ENCODE measurements at regions not wholly inside any gene's neighbourhood (a gene's known extent, or its start where the extent isn't known, plus 50 kb on each side); places are given as distances from the start of the nearest gene placed in this dataset.

DNA sequence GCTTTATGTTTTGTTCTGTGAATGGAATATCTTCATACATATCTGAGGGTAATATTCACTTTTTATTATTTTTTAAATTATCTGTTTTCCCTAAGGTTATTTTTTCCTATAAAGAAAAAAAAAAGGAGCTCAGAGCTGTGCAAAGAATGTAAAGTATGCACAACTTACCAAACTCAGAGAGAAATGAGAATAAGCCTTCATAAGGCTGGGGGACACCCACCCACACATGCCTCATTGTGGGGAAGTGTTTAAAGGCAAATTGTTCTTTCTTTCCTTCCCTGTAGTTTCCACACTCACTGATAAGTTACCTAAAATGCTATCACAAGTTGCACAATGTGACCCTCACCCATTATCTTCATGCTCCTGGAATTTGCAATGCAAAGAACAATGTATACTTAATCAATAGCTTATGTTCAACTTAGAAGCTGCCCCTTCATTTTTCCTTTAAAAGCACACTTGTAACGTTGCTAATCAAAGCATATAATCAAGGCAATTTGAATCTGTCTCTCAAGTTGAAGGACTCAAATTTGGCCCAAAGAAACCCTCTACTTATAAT is 108.1 kb downstream of the GNAT3 start:
- DNase-seq (ENCODE audit: insufficient read length, low spot score) (no peak), FAIRE-seq (no peak)

DNA sequence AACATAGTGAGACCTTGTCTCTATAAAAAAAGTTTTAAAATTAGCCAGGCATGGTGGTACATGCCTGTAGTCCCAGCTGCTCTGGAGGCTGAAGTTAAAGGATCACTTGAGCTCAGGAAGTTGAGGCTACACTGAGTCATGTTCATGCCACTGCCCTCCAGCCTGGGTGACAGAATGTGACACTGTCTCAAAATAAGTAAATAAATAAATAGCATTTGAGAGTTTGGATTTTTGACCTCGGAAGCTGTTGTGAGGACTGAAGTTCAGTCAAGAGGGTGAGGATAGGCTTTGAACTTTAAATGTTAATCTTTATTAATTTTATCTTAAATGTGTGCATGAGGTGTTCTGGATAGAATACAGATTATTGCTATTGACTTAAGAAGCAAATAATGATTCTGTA is 110.2 kb downstream of the GNAT3 start:
- no peak for DNase-seq (ENCODE audit: insufficient read length, low spot score)
- FAIRE-seq: no peak

DNA sequence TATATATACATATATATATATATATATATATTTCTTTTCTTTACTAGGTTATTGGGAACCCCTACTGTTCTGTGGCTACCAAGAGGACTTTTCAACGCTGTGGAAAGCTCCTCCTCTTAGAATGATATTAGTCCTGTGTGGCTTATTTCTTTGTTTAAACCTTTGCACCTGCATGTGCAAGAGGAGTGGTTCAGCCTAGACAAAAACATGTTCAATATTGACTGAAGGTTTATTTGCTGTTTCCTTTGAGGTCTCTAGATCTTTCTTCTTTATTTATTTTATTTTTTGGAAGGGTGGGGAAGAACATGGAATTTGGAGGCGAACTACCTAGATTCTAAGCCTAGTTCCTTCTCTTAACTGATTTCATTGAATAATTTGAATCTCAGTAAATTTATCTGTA is 118.1 kb downstream of the GNAT3 start:
- FAIRE-seq: no peak

DNA sequence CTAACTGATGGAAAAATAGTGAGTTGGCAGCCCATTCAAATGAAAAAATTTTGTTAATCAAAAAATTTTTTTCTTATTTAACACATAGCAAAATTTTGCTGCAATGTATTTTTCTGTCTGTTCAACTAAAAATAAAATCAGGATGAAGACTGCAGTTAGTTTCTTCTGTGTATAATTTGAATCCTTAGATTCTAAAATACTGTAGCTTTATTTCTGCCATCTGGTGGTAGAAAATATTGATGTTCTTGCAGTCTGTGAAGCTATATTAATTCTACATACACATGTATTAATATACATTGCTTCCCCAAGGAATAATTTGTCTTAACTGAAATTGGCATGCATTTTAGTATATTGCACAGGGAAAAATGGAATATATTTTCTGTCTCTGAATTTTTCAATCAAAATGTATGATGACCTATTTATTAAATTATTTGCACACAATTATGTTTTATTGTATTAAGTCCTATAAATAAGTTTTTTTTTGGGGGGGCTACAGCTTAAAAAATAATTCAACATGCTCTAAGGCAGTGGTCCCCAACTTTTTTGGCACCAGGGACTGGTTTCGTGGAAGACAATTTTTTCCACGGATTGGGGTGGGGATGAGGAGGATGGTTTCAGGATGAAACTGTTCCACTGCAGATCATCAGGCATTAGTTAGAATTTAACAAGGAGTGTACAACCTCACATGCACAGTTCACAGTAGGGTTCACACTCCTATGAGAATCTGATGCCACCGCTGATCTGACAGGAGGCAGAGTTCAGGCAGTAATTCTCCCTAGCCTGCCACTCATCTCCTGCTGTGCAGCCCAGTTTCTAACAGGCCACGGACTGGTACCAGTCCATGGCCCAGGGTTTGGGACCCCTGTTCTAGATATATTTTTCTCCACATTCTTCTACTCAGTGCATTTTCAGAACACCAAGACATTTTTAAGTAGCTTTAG is 119.4 kb downstream of the GNAT3 start:
- DNase-seq (ENCODE audit: insufficient read length, low spot score): peak; percentile 3
- FAIRE-seq: peak; percentile 40

More for the DNA sequence above, 118.1 kb downstream of the GNAT3 start:
- DNase-seq (ENCODE audit: insufficient read length, low spot score): no peak

DNA sequence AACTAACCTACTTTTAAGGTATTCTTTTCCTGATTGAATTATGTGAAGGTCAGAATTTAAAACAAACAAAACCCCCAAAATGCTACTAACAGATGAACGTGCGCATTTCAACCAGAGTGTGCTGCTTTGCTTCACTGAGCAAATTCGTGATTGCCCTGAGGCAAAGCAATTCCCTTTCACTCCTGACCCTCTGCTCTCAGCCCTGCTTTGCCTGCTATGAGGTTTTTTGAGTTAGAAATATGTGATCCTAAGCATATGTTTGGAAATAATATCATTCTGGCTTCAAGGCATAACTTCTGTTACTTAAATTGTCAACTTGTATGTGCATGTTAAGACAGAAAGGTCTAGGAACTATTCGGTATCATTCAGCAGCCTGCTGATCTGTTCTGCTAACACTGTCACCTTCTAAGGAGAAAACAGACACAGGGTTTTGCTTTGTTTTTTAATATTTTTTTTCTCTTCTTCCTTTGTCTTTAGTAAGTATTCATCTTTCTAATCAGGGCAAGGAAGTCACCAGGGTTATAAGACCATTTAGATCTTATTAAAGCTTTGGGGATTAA is 124.2 kb downstream of the GNAT3 start:
- no peak for DNase-seq (ENCODE audit: insufficient read length, low spot score)
- no peak for FAIRE-seq

DNA sequence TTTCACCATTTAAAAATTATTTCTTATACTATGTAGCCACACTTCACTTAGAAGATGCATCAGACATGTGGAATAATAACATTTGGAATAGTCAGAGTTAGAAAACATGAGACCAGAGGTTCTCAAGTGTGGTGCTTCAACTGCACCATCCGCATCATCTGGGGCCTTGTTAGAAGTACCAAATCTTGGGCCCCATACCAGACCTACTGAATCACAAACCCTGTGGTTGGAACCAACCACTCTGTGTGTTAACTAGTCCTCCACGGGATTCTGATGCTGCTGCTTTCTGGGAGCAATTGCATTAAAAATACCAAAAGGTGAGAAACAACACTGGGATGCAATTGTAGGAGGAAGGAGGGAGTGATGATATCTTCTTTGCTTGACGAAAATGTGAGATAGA is 125.2 kb downstream of the GNAT3 start:
- FAIRE-seq (no peak), DNase-seq (ENCODE audit: insufficient read length, low spot score) (no peak)

DNA sequence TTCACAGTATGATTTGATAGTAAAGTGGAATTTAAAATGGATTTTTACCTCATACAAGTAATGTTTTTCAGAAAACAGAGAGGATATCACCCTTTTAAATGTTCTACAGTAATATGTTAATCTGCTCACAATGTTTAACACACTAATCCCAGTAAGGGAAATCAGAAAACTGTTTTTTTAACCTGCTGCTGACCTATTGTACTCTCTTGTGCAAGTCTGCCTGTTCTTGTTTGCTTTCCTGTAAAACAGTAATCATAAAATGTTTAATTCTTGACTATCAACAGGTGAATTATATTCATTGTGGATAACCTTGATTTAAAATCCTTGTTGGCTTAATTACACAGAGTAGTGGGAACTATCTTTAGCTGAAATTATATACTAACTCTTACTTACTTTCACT is 126.4 kb downstream of the GNAT3 start:
- FAIRE-seq: no peak
- DNase-seq (ENCODE audit: insufficient read length, low spot score): no peak

DNA sequence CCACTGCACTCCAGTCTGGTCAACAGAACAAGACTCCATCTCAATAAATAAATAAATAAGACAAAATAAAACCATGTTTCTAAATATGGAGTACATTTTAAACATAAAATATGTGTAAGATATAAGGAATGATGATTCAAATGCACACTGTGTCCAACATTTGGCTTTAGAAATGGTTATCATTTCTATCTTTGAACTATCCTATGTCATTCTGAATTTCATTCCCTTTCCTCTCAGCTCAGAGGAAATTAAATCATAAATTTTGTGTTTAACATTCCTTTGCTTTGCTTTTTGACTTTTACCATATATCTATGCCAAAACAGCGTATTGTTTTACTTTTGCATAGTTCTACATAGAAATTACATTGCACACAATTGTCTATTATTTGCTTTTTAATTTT is 130.9 kb downstream of the GNAT3 start:
- DNase-seq (ENCODE audit: insufficient read length, low spot score) (no peak), FAIRE-seq (no peak)

DNA sequence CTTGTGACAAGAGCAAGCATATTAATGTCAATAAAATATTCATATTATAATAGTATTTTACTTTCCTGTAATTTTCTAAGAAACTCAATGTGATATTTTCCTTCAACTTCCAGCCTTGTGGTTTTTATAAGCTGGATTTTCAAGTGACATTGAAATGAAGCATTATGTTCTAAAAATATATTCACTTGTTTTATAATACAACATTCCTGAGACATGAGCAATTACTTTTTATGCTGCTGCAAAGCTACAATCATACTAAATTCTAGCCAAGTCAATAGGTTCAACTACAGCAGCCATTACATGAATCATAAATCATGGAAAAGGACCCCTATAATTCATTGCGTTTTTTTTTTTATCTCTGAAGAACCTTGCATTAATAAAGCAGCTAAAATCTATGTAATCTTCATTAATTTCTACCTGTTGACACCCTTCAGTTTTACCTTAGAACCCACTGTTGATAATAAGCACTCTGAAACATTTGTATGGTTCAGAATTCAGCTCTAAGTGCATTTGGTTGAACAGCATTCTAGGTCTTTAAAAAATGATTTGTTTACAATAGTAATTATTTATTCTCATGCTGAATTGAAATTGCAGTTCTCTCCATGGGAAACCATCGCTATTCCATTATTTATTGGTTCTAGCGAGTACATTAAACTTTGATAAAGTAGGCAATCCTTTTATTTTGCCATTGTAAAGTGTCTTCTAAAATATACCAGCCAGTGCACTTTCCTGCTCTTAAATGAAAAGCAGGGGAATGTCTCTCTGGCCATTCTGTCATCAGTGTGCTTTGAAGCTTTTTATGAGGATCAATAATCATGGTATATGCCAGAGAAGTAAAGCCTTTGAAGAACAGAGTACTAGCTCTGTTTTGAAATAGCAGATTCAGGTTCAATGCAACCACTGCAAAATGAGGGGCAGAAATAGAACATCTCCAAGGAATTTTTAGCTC is 132.6 kb downstream of the GNAT3 start:
- no peak for FAIRE-seq
- DNase-seq (ENCODE audit: insufficient read length, low spot score): peak; percentile 43

DNA sequence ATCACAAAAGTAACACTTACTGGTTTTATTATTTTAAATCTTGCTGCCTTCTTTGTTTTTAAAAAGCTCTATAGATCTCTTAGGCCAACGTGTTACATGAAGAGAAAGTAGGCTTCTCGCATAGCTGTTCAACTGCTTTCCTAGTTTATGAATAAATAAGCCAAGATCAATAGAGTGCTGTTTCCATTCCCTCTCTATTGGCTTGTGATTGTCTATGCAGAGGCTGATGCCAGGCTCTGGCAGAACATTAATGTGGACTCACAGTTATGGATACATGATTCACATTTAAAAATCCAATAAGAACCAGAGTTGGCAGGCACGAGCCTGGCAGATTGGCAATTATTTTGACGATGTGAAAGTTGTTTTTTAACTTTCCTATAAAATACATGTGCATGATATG is 137.5 kb downstream of the GNAT3 start:
- no peak for DNase-seq (ENCODE audit: insufficient read length, low spot score)

DNA sequence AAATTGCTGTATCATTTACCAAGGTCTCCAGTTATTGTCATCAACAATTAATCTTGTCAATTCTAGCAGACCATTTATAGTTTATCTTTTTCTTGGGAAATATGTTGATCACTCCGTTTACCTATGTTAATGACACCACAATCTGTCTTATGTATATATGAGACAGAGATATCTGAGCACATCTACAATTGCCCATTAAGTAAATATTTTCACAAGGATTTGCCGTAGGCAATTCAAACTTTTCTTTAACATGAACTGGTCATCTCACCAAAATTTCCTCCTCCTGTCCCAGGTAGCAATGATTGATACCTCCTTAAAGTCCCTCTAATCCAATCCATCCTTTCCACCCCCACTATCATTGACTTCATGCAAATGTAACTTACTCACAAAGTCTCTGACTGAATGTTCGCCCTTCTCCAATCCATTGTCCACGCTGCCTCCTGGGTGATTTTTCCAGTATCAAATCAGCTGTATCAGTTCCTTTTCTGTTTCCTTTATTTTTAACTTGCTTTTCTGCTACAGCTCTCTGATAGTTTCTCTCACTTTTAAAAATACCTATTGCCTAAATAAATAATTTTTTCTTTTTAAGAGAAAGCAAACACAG is 138.3 kb downstream of the GNAT3 start:
- FAIRE-seq (no peak), DNase-seq (ENCODE audit: insufficient read length, low spot score) (no peak)

More for the DNA sequence above, 137.5 kb downstream of the GNAT3 start:
- no peak for FAIRE-seq

DNA sequence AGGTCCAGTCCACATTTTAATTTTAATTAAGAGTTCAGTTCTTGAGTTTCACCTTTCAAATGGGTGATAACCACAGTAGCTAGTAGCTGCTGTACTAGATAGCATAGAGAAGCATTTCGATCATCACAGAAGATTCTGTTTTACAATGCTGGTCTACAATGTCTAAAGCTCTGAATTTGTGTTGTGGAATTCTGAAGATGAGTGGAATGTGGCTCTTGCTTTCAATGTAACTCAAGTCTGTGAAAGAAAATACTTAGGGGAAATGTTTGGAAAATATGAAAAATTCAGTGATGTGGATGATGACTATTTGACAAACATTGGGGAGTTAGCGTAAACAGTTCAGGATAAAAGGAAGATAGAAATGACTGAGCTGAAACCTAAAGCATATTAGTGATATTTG is 139.4 kb downstream of the GNAT3 start:
- FAIRE-seq: no peak
- peak; percentile 4 for DNase-seq (ENCODE audit: insufficient read length, low spot score)

DNA sequence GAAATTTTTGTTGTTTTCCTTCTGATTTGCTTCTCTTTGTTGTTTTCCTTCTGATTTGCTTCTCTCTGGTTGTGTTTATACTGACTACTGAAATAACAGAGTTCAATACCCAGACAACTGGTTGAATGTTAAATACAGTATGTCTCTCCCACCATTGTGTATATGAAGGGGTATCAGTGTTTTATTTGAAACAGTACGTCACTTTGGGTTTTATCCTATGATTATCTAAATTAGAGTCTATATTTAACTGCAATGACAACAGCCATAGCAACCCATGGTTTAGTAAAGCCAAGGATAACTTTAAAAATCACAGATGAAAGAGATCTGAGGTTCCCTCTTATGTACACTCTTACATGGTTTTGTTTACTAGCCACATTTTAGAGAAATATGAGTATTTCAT is 141.3 kb downstream of the GNAT3 start:
- no peak for FAIRE-seq
- DNase-seq (ENCODE audit: insufficient read length, low spot score): no peak

DNA sequence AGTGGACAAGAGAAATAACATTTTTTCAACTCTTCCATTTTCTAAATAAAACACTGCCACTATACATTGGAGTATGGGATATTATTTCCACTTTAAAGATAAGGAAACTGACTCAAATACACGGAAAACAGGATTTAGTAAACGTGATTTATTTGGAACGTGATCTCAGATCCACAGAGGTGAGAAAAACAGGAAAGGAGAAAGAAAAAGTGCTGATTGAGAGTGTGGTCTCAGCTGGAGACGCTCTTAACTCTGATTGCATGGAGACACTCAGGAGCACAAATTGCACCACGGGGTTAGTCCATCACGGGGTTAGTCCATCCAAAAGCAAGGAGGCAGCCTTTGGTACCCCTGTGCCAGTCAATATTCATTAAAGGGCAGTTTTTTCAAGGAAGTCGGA is 142.5 kb downstream of the GNAT3 start:
- FAIRE-seq (no peak), DNase-seq (ENCODE audit: insufficient read length, low spot score) (no peak)

DNA sequence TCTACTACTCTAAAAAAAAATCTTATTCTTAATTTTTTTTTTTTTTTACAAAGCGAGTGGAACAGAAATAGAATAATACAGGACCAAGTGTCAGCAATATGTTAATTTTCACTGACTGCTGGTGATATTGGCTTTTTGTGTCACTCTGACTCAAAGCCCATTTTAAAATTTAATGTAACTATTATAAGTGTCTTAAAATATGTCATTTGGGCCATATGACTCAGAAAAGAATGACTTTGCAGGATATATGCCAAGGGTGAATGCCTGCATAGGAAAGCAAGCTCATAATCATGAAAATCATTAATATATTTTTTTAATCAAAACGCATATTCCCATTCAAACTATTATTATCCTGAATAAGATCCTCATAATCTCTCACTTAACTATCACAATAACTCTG is 149.2 kb downstream of the GNAT3 start:
- DNase-seq (ENCODE audit: insufficient read length, low spot score) (no peak), FAIRE-seq (no peak)

DNA sequence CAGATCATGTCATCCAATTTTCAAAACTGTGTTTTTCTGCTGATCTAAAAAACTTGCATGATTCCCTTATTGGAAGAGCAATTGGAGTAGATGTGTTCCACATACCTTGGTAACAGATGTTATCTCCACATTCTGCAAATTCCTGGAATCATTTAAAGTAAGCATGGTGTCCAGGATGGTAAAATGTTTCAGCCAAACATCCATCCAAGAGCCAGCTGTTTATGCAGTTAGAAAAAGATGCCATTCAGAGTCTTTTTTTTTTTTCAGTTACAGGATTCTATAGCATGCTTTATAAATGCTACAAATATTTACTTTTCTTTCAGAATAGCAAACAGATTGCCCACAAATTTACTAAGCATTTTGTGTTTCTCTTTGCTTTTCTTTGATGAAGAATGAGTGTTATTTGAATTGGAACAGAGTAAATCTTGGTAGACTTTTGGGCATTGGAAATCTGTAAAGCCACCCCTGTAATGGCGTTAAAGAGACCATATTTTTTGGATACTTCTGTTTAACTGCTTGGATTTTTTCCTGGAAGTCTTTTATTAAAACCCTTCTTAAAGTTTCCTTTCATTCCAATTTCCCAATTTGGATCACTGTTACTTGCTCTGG is 149.8 kb downstream of the GNAT3 start:
- DNase-seq (ENCODE audit: insufficient read length, low spot score) (no peak), FAIRE-seq (no peak)

DNA sequence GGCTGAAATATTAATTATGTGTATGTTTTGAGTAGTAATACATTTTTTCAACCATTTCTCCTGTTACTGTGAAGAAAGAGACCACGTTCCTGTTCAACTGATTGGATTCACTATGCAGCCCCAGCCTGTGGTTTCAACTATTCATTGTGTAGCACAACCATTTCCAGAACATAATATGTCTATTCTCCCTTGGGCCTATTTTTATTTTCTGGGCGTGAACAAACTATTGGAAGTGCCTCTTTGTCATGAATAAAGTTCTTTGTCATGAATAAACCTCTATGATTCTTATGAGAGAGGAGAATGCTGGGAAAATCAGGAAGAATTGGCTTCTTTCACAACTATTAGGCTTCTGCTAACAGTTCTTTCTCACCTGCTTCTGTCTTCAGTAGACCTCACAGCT is 152.4 kb downstream of the GNAT3 start:
- no peak for DNase-seq (ENCODE audit: insufficient read length, low spot score)
- no peak for FAIRE-seq

DNA sequence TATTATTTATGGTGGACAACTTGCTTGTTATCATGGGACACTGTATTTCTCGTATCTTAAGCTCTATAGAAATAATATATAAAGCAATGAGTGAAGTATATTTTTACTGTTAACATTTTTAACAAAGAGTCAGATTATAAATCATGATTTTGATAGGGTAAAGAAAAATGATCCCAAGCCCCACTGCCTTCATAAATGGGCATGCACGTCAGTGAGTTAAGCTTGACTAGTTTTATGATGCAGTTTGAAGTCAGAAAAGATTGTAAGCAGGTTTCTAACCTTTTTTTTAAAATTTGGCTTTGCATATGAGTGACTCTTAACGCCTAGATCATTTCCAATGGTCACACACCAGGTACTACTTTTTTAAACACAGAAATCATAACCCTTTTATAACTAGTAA is 152.8 kb downstream of the GNAT3 start:
- DNase-seq (ENCODE audit: insufficient read length, low spot score) (no peak), FAIRE-seq (no peak)

DNA sequence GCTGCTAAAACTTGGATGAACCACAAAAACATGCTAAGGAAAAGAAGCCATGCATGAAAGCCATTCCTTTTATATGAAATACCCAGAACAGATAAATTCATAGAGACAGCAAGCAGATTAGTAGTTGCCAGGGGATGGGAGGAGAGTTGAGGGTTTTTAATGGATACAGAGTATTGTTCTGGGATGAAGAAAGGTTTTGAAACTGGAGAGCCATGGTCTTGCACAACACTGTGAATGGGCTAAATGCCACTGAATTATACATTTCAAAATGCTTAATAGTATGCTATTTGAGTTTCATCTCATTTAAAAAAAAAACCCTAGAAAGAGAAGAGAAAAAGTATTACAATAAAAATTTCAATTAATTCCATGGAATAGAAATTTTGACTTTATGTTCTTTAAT is 154.3 kb downstream of the GNAT3 start:
- DNase-seq (ENCODE audit: insufficient read length, low spot score) (no peak), FAIRE-seq (no peak)

DNA sequence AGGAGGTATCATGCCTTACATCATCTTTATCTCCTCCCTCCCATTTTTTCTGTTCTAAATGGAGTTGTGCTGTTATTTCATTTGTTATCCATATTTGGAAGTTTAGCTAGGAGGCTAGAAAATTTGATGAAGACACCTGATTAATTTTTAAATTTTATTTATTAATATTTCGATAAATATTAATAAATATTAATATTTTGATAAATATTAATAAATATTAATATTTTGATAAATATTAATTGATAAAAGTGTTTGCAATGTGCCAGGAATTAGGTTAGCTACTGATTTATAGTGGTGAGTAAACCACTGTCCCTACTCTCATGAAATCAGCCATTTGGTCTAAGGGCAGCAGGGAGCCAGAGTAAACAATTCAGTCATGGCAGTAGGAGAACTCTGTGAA is 161.4 kb downstream of the GNAT3 start:
- DNase-seq (ENCODE audit: insufficient read length, low spot score) (no peak), FAIRE-seq (no peak)

Data from HTR-8/SVneo (cell line).